ENCODE measurements at regions not wholly inside any gene's neighbourhood (a gene's known extent, or its start where the extent isn't known, plus 50 kb on each side); places are given as distances from the start of the nearest gene placed in this dataset.

- Mint-ChIP-seq H3K9me3 (ENCODE audit: unreplicated experiment) (no peaks in the 10 kb centered on the region), H3K4me1 (ENCODE audit: insufficient read depth, unreplicated experiment) (no peaks in the 10 kb centered on the region), H3K27ac (ENCODE audit: low read depth, unreplicated experiment) (no peak overlapping the region)
These were observed 221.1 kb upstream of the NUDT12 start for GRCh38 chr5:103783669-103784068.

GRCh38 chr5:103780794-103781193 lies 218.2 kb upstream of the NUDT12 start:
- no TSS peak for BruUV-seq (replicated peaks)
- Mint-ChIP-seq H3K36me3 (ENCODE audit: insufficient read depth, unreplicated experiment) (no peaks in the 10 kb centered on the region), H3K27me3 (ENCODE audit: insufficient read depth, unreplicated experiment) (no peaks in the 10 kb centered on the region), H3K4me3 (ENCODE audit: unreplicated experiment) (no peak overlapping the region), H3K4me1 (ENCODE audit: insufficient read depth, unreplicated experiment) (no peaks in the 10 kb centered on the region), H3K27ac (ENCODE audit: low read depth, unreplicated experiment) (no peak overlapping the region), H3K9me3 (ENCODE audit: unreplicated experiment) (no peaks in the 10 kb centered on the region)
- POLR2A ChIA-PET = no interaction called here
- intact Hi-C loops (cut with micrococcal nuclease) = no loop called here
- TF ChIP-seq, protein P1, sequence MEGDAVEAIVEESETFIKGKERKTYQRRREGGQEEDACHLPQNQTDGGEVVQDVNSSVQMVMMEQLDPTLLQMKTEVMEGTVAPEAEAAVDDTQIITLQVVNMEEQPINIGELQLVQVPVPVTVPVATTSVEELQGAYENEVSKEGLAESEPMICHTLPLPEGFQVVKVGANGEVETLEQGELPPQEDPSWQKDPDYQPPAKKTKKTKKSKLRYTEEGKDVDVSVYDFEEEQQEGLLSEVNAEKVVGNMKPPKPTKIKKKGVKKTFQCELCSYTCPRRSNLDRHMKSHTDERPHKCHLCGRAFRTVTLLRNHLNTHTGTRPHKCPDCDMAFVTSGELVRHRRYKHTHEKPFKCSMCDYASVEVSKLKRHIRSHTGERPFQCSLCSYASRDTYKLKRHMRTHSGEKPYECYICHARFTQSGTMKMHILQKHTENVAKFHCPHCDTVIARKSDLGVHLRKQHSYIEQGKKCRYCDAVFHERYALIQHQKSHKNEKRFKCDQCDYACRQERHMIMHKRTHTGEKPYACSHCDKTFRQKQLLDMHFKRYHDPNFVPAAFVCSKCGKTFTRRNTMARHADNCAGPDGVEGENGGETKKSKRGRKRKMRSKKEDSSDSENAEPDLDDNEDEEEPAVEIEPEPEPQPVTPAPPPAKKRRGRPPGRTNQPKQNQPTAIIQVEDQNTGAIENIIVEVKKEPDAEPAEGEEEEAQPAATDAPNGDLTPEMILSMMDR (IDR thresholded peaks at IDR 0.05; ENCODE audit: unreplicated experiment) = no peak
- CTCF ChIA-PET = interaction anchor here (0.5 kb wide), 1 partner anchor 17 kb away, joined by 3 read pairs; no protein-coding TSS in a partner anchor
- DNase-seq (ENCODE audit: unreplicated experiment) = no peak

More at GRCh38 chr5:103783669-103784068, 221.1 kb upstream of the NUDT12 start:
- ChIA-PET POLR2A (no interaction called here), CTCF (interaction anchor here (0.7 kb wide), 1 partner anchor 197 kb away, joined by 3 read pairs; no protein-coding TSS in a partner anchor)
- no peak overlapping the region for H3K4me3 Mint-ChIP-seq (ENCODE audit: unreplicated experiment)
- H3K36me3 Mint-ChIP-seq (ENCODE audit: insufficient read depth, unreplicated experiment) = no peaks in the 10 kb centered on the region
- TF ChIP-seq, protein P1 (IDR thresholded peaks at IDR 0.05; ENCODE audit: unreplicated experiment) = no peak
- H3K27me3 Mint-ChIP-seq (ENCODE audit: insufficient read depth, unreplicated experiment) = no peaks in the 10 kb centered on the region
- BruUV-seq (replicated peaks) = no TSS peak
- intact Hi-C loops (cut with micrococcal nuclease) = no loop called here
- DNase-seq (ENCODE audit: unreplicated experiment) = no peak

DNA sequence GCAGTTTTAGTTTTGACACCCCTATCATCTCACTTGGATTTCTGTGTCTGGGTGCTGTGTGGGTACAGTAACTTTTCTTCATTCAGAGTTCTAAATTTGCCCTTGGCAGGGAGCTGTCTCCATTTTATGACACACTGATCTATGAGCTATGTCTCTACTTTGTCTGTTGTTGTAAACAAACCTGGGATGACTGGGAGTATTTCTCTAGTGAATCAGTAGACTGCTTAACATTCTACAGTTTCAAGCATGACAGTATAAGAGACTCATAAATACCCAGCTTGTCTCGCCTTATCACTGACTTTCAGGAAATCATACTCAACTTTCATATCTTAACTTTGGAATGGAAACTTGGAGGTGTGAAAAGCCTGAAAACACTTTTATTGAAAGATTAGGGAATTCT lies 212.1 kb upstream of the NUDT12 start:
- H3K36me3 Mint-ChIP-seq (ENCODE audit: insufficient read depth, unreplicated experiment) = no peaks in the 10 kb centered on the region
- no peaks in the 10 kb centered on the region for H3K9me3 Mint-ChIP-seq (ENCODE audit: unreplicated experiment)
- H3K4me3 Mint-ChIP-seq (ENCODE audit: unreplicated experiment) = no peak overlapping the region
- TF ChIP-seq, protein P1 (IDR thresholded peaks at IDR 0.05; ENCODE audit: unreplicated experiment) = no peak
- ChIA-PET CTCF (no interaction called here), POLR2A (no interaction called here)
- intact Hi-C loops (cut with micrococcal nuclease) = no loop called here
- H3K4me1 Mint-ChIP-seq (ENCODE audit: insufficient read depth, unreplicated experiment) = no peaks in the 10 kb centered on the region
- no TSS peak for BruUV-seq (replicated peaks)
- DNase-seq (ENCODE audit: unreplicated experiment) = no peak
- H3K27ac Mint-ChIP-seq (ENCODE audit: low read depth, unreplicated experiment) = no peak overlapping the region
- no peaks in the 10 kb centered on the region for H3K27me3 Mint-ChIP-seq (ENCODE audit: insufficient read depth, unreplicated experiment)

DNA sequence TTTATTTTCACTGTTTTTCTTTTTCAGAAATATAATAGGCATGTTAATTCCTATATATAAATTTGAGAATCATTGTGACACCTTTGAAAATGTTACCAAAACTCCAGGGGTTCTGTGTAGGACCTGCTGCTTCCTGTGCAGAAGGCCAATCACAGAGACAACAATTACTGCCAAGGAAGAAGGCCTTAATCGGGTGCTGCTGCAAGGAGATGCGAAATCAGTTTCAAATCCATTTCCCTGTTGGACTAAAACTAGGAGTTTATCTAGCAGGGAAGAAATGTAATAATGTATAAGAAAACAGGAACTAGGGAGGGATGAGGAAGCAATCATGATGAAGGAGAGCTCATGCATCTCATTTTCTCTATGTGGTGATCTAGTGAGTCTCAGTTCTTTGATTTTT lies 209.7 kb upstream of the NUDT12 start:
- TF ChIP-seq, protein P1 (IDR thresholded peaks at IDR 0.05; ENCODE audit: unreplicated experiment) = no peak
- ChIA-PET POLR2A (interaction anchor here (0.6 kb wide), 1 partner anchor 660 kb away, joined by 3 read pairs; no protein-coding TSS in a partner anchor), CTCF (interaction anchor here (0.6 kb wide), 1 partner anchor 1965 kb away, joined by 3 read pairs; no protein-coding TSS in a partner anchor)
- intact Hi-C loops (cut with micrococcal nuclease) = no loop called here
- Mint-ChIP-seq H3K4me1 (ENCODE audit: insufficient read depth, unreplicated experiment) (no peaks in the 10 kb centered on the region), H3K27ac (ENCODE audit: low read depth, unreplicated experiment) (no peak overlapping the region), H3K36me3 (ENCODE audit: insufficient read depth, unreplicated experiment) (no peaks in the 10 kb centered on the region), H3K27me3 (ENCODE audit: insufficient read depth, unreplicated experiment) (no peaks in the 10 kb centered on the region), H3K4me3 (ENCODE audit: unreplicated experiment) (no peak overlapping the region), H3K9me3 (ENCODE audit: unreplicated experiment) (peaks cover 8% of the 10 kb centered on the region)
- no TSS peak for BruUV-seq (replicated peaks)
- DNase-seq (ENCODE audit: unreplicated experiment) = no peak

Measured in MCF 10A (cell line).